HL-60 (cell line): ENCODE measurements at regions not wholly inside any gene's neighbourhood (a gene's known extent, or its start where the extent isn't known, plus 50 kb on each side); places are given as distances from the start of the nearest gene placed in this dataset.

Source experiments
- DNase-seq, 2 experiments: peaks; one replicate each; pipeline ENCODE4 v3.0.0-alpha.2; 2010 to 2020; ENCODE audit warnings: low read depth in 1 of 2, low spot score in 1 of 2
- H3K27ac ChIP-seq: fragments of 250-450 bp; sonication (Bioruptor Pico); replicated peaks from 2 replicates; pipeline ENCODE4 v1.5.1; 2020; ENCODE audit warnings: mild to moderate bottlenecking, moderate library complexity
- H3K27me3 ChIP-seq: fragments of 250-450 bp; sonication (Bioruptor Pico); 2 replicates; pipeline ENCODE4 v1.5.1; 2021; ENCODE audit warnings: mild to moderate bottlenecking, moderate library complexity; ENCODE audit not compliant: insufficient read depth, poor library complexity, severe bottlenecking
- H3K4me3 ChIP-seq: replicated peaks from 2 replicates; pipeline ENCODE4 v1.5.1; 2011; ENCODE audit warnings: mild to moderate bottlenecking, control low read depth, low read length; ENCODE audit not compliant: insufficient read depth
- GABPA ChIP-seq: IDR thresholded peaks from 2 replicates; pipeline ENCODE4 v1.6.1; 2012; ENCODE audit warnings: low read depth
- POLR2AphosphoS5 ChIP-seq: IDR thresholded peaks from 2 replicates; pipeline ENCODE4 v1.6.1; 2012; ENCODE audit warnings: low read depth
- REST ChIP-seq: IDR thresholded peaks from 2 replicates; pipeline ENCODE4 v1.6.1; 2012; ENCODE audit warnings: low read depth; ENCODE audit not compliant: insufficient replicate concordance
- SPI1 ChIP-seq: IDR thresholded peaks from 2 replicates; pipeline ENCODE4 v1.6.1; 2012; ENCODE audit warnings: low read depth, mild to moderate bottlenecking, borderline replicate concordance
- TF ChIP-seq, protein P1 (sequence below): IDR thresholded peaks from one replicate; pipeline ENCODE4 v1.5.1; 2011; ENCODE audit warnings: low read length, control low read depth, inconsistent platforms; ENCODE audit not compliant: insufficient read depth

DNA sequence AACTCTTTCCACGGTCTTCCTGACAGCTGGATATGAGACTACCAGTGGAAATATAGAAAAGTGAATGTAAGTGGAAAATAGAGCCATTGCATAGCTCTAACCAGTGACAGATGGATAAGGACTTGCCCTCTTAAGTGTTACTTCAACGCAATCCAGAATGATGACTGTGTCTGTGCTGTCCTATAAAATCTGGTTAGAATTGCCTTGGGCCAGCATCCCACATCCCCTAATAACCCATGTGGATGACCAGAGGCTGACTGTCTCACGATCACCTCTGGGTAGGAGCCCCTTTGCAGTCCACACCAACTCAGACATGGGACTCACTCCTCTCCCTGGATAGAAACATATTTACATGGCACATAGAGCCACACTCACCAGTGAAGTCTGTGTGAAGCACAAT lies 186.6 kb downstream of the C1D start:
- TF ChIP-seq SPI1 (no peak), REST (no peak), POLR2AphosphoS5 (no peak), GABPA (no peak)
- TF ChIP-seq, protein P1, sequence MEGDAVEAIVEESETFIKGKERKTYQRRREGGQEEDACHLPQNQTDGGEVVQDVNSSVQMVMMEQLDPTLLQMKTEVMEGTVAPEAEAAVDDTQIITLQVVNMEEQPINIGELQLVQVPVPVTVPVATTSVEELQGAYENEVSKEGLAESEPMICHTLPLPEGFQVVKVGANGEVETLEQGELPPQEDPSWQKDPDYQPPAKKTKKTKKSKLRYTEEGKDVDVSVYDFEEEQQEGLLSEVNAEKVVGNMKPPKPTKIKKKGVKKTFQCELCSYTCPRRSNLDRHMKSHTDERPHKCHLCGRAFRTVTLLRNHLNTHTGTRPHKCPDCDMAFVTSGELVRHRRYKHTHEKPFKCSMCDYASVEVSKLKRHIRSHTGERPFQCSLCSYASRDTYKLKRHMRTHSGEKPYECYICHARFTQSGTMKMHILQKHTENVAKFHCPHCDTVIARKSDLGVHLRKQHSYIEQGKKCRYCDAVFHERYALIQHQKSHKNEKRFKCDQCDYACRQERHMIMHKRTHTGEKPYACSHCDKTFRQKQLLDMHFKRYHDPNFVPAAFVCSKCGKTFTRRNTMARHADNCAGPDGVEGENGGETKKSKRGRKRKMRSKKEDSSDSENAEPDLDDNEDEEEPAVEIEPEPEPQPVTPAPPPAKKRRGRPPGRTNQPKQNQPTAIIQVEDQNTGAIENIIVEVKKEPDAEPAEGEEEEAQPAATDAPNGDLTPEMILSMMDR = no peak
- H3K4me3 ChIP-seq = no peak overlapping the region
- H3K27me3 ChIP-seq = no peaks in the 10 kb centered on the region
- no peak overlapping the region for H3K27ac ChIP-seq
- DNase-seq = no peak

- Histone ChIP-seq H3K27me3 (no peaks in the 10 kb centered on the region), H3K27ac (no peak overlapping the region), H3K4me3 (no peak overlapping the region)
- DNase-seq = no peak
- no peak for TF ChIP-seq POLR2AphosphoS5
- TF ChIP-seq REST = no peak
- TF ChIP-seq, protein P1 = no peak
- TF ChIP-seq GABPA = no peak
- TF ChIP-seq SPI1 = no peak
These were observed 185.5 kb downstream of the C1D start for GRCh38 chr2:67877301-67877700.

DNA sequence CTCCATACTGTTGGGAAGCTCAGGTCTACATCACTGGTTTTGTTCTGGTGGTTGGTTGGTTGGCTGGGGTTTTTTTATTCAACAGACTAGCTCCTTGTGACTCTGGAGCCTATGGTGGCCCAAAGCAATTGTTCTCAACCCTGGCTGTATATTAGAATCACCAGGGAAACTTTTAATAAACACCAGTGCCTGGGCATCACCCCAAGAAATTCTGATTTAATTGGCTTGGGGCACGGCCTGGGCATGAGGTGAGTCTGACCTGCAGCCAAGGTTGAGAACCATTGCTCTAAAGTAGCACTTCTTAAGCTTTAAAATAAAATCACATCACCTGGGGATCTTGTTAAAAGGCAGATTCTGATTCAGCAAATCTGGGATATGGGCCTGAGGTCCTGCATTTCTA lies 184.1 kb downstream of the C1D start:
- Histone ChIP-seq H3K4me3 (no peak overlapping the region), H3K27me3 (peaks cover 4% of the 10 kb centered on the region), H3K27ac (no peak overlapping the region)
- TF ChIP-seq POLR2AphosphoS5 (no peak), REST (no peak), GABPA (no peak), SPI1 (no peak)
- TF ChIP-seq, protein P1 = no peak
- no peak for DNase-seq
